Calu3 (cell line): ENCODE measurements at regions not wholly inside any gene's neighbourhood (a gene's known extent, or its start where the extent isn't known, plus 50 kb on each side); places are given as distances from the start of the nearest gene placed in this dataset.
"Not testable (repeated sequence)": the region's sequence is repeated elsewhere in the genome, so short reads cannot be mapped to it uniquely, and the experiment has no call there.

ENCODE experiments used
- BruUV-seq: library from RNA; stranded (reverse); fragments of 400-500 nt; replicated peaks from 2 replicates; lab custom pipeline; 2021; lab: Mats Ljungman, UMichigan
- CTCF ChIA-PET: fragments of 300-600 bp; sonication (Branson Sonifier 250); formaldehyde crosslinking; loops from one replicate; lab custom pipeline; 2022; ENCODE audit warnings: antibody characterized with exemption; lab: Charles Lee
- DNase-seq: peaks from one replicate; pipeline ENCODE4 v3.0.0; 2022
- H3K27ac Mint-ChIP-seq: one replicate; pipeline ENCODE4 v1.8.0; 2022; ENCODE audit warnings: mixed read lengths; ENCODE audit not compliant: unreplicated experiment
- H3K27me3 Mint-ChIP-seq: one replicate; pipeline ENCODE4 v1.8.0; 2022; ENCODE audit warnings: mixed read lengths; ENCODE audit not compliant: unreplicated experiment
- H3K36me3 Mint-ChIP-seq: one replicate; pipeline ENCODE4 v1.8.0; 2022; ENCODE audit warnings: mild to moderate bottlenecking, moderate library complexity, mixed read lengths; ENCODE audit not compliant: insufficient read depth, unreplicated experiment
- H3K4me1 Mint-ChIP-seq: one replicate; pipeline ENCODE4 v1.8.0; 2022; ENCODE audit warnings: mild to moderate bottlenecking, low read depth, mixed read lengths; ENCODE audit not compliant: unreplicated experiment
- H3K4me3 Mint-ChIP-seq: one replicate; pipeline ENCODE4 v1.8.0; 2022; ENCODE audit warnings: mild to moderate bottlenecking, low read depth, moderate library complexity, mixed read lengths; ENCODE audit not compliant: unreplicated experiment
- H3K9me3 Mint-ChIP-seq: one replicate; pipeline ENCODE4 v1.8.0; 2022; ENCODE audit warnings: low read depth, mixed read lengths; ENCODE audit not compliant: unreplicated experiment
- intact Hi-C: fragments of 100-400 bp; cut with micrococcal nuclease; formaldehyde crosslinking; loops from one replicate; pipeline ENCODE4 v1.10.0; 2022; ENCODE audit not compliant: unreplicated experiment
- TF ChIP-seq, protein P1 (sequence below): fragments of 200-600 bp; IDR thresholded peaks from one replicate; pipeline ENCODE4 v1.8.0; 2022; ENCODE audit warnings: antibody characterized with exemption; ENCODE audit not compliant: unreplicated experiment

- Mint-ChIP-seq H3K27ac (no peak overlapping the region), H3K36me3 (no peaks in the 10 kb centered on the region), H3K27me3 (no peaks in the 10 kb centered on the region), H3K4me1 (no peaks in the 10 kb centered on the region), H3K9me3 (no peaks in the 10 kb centered on the region), H3K4me3 (no peak overlapping the region)
- no peak for DNase-seq
- CTCF ChIA-PET, result no interaction called here
- no TSS peak for BruUV-seq
- TF ChIP-seq, protein P1, sequence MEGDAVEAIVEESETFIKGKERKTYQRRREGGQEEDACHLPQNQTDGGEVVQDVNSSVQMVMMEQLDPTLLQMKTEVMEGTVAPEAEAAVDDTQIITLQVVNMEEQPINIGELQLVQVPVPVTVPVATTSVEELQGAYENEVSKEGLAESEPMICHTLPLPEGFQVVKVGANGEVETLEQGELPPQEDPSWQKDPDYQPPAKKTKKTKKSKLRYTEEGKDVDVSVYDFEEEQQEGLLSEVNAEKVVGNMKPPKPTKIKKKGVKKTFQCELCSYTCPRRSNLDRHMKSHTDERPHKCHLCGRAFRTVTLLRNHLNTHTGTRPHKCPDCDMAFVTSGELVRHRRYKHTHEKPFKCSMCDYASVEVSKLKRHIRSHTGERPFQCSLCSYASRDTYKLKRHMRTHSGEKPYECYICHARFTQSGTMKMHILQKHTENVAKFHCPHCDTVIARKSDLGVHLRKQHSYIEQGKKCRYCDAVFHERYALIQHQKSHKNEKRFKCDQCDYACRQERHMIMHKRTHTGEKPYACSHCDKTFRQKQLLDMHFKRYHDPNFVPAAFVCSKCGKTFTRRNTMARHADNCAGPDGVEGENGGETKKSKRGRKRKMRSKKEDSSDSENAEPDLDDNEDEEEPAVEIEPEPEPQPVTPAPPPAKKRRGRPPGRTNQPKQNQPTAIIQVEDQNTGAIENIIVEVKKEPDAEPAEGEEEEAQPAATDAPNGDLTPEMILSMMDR, result no peak
- intact Hi-C loops, result no loop called here
Measured at GRCh38 chr13:85557691-85558467, 241.3 kb downstream of the SLITRK6 start.

DNA sequence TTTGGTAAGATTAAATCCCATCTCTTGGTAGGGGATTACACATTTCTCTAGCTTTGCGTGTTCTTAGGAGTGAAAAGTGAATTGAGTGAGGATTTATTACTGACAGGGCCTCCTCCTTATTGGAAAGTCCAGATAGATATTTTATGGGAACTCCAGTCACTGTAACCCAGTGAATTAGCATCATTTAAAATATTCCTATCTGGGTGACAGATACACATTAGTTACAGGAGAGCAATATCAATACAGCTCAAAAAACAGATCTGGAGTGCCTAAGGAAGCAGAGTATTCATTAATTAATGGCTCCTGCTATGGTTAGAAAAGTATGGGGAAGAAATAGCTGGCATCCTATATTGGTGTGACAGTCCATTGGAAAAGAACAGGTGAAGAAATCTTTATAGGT lies 248.2 kb downstream of the SLITRK6 start:
- H3K4me1 Mint-ChIP-seq, result no peaks in the 10 kb centered on the region
- H3K4me3 Mint-ChIP-seq, result no peak overlapping the region
- no peaks in the 10 kb centered on the region for H3K27me3 Mint-ChIP-seq
- no peak for DNase-seq
- no TSS peak for BruUV-seq
- no peak overlapping the region for H3K27ac Mint-ChIP-seq
- CTCF ChIA-PET, result no interaction called here
- no peaks in the 10 kb centered on the region for H3K9me3 Mint-ChIP-seq
- intact Hi-C loops, result no loop called here
- H3K36me3 Mint-ChIP-seq, result no peaks in the 10 kb centered on the region
- TF ChIP-seq, protein P1, result no peak

DNA sequence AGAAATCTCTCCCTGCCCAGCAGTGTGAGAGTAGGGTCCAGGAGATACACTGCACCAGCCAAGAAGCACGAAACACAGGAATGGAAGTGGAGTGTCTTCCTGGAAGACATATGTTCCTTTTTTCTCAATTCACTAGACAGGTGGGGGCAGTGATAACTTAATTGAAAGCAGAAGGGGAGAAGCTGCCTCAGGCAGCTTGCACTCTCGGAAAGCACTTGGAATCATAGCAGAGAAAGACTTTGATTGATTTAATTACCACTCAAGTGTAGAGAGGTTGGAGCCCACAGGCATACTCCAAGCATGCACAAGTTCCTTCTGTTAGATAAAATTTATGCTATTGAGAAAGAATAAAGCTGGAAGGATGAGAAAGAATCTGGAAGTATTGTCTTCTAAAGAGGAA lies 249.4 kb downstream of the SLITRK6 start:
- Mint-ChIP-seq H3K9me3 (no peaks in the 10 kb centered on the region), H3K27me3 (no peaks in the 10 kb centered on the region), H3K36me3 (no peaks in the 10 kb centered on the region), H3K27ac (no peak overlapping the region), H3K4me1 (no peaks in the 10 kb centered on the region), H3K4me3 (no peak overlapping the region)
- DNase-seq, result no peak
- TF ChIP-seq, protein P1, result no peak
- BruUV-seq, result no TSS peak
- CTCF ChIA-PET, result no interaction called here
- intact Hi-C loops, result no loop called here

GRCh38 chr13:85548845-85549244 lies 250.4 kb downstream of the SLITRK6 start:
- CTCF ChIA-PET, DNase-seq, H3K27me3 Mint-ChIP-seq, BruUV-seq, intact Hi-C loops, H3K9me3 Mint-ChIP-seq, H3K27ac Mint-ChIP-seq, H3K4me1 Mint-ChIP-seq, H3K36me3 Mint-ChIP-seq, H3K4me3 Mint-ChIP-seq: not testable (repeated sequence)

GRCh38 chr13:85545771-85546170 lies 253.4 kb downstream of the SLITRK6 start:
- intact Hi-C loops, result no loop called here
- H3K36me3 Mint-ChIP-seq, result no peaks in the 10 kb centered on the region
- H3K4me1 Mint-ChIP-seq, result no peaks in the 10 kb centered on the region
- no peak overlapping the region for H3K27ac Mint-ChIP-seq
- no TSS peak for BruUV-seq
- CTCF ChIA-PET, result no interaction called here
- no peaks in the 10 kb centered on the region for H3K9me3 Mint-ChIP-seq
- no peak for DNase-seq
- H3K4me3 Mint-ChIP-seq, result no peak overlapping the region
- H3K27me3 Mint-ChIP-seq, result no peaks in the 10 kb centered on the region
- TF ChIP-seq, protein P1, result no peak
